HepG2 (cell line): ENCODE measurements at regions not wholly inside any gene's neighbourhood (a gene's known extent, or its start where the extent isn't known, plus 50 kb on each side); places are given as distances from the start of the nearest gene placed in this dataset.

Source experiments
- EP300 ChIP-seq, 3 experiments: sonication (generic) in 1 of 3; formaldehyde crosslinking in 1 of 3; IDR thresholded peaks; 2 replicates each; pipeline versions ENCODE4 v1.5.1 to v1.6.1; 2011 to 2020; ENCODE audit warnings: low read depth in 2 of 3, low read length in 2 of 3, borderline replicate concordance in 1 of 3, improper control_type of control experiment in 1 of 3, mild to moderate bottlenecking in 1 of 3, missing genetic modification reagents in 1 of 3, moderate library complexity in 1 of 3
- FOXA3 ChIP-seq: IDR thresholded peaks from 2 replicates; pipeline ENCODE4 v1.6.1; 2016; ENCODE audit warnings: missing genetic modification reagents, missing compliant biosample characterization
- FOXK1 ChIP-seq: sonication (generic); formaldehyde crosslinking; IDR thresholded peaks from 2 replicates; pipeline ENCODE4 v1.4.0; 2020; ENCODE audit warnings: low read depth, missing genetic modification reagents, borderline replicate concordance
- GATAD2A ChIP-seq: IDR thresholded peaks from 2 replicates; pipeline ENCODE4 v1.6.1; 2016
- MEIS2 ChIP-seq: sonication (generic); formaldehyde crosslinking; IDR thresholded peaks from 2 replicates; pipeline ENCODE4 v1.9.0; 2021; ENCODE audit warnings: mild to moderate bottlenecking, missing genetic modification reagents
- MIER2 ChIP-seq: IDR thresholded peaks from 2 replicates; pipeline ENCODE4 v1.6.1; 2016; ENCODE audit warnings: missing biosample characterization, missing genetic modification reagents
- MYC ChIP-seq: sonication (generic); formaldehyde crosslinking; IDR thresholded peaks from 2 replicates; pipeline ENCODE4 v1.9.0; 2021; ENCODE audit warnings: missing genetic modification reagents, borderline replicate concordance
- POGZ ChIP-seq: sonication (generic); formaldehyde crosslinking; IDR thresholded peaks from 2 replicates; pipeline ENCODE4 v1.4.0; 2020; ENCODE audit warnings: mild to moderate bottlenecking, missing genetic modification reagents
- RFX1 ChIP-seq: fragments of 450-650 bp; IDR thresholded peaks from 2 replicates; pipeline ENCODE4 v1.6.1; 2017
- RFX3 ChIP-seq: IDR thresholded peaks from 2 replicates; pipeline ENCODE4 v1.6.1; 2016; ENCODE audit warnings: missing biosample characterization, missing genetic modification reagents
- SRY ChIP-seq: sonication (generic); formaldehyde crosslinking; IDR thresholded peaks from 2 replicates; pipeline ENCODE4 v1.8.0; 2022; ENCODE audit warnings: mild to moderate bottlenecking, missing genetic modification reagents
- STAG1 ChIP-seq: sonication (generic); formaldehyde crosslinking; IDR thresholded peaks from 2 replicates; pipeline ENCODE4 v1.4.0; 2020; ENCODE audit warnings: missing genetic modification reagents
- TBL1XR1 ChIP-seq: fragments of 150-350 bp; IDR thresholded peaks from 2 replicates; pipeline ENCODE4 v1.6.1; 2014; ENCODE audit warnings: borderline replicate concordance, low read length; ENCODE audit not compliant: partially characterized antibody
- ZC3H13 ChIP-seq: sonication (generic); formaldehyde crosslinking; IDR thresholded peaks from 2 replicates; pipeline ENCODE4 v1.8.1; 2023; ENCODE audit warnings: mild to moderate bottlenecking, missing genetic modification reagents, moderate library complexity
- ZNF441 ChIP-seq: sonication (generic); formaldehyde crosslinking; IDR thresholded peaks from 2 replicates; pipeline ENCODE4 v1.7.0; 2021; ENCODE audit warnings: missing genetic modification reagents, borderline replicate concordance
- ZNF761 ChIP-seq: sonication (generic); formaldehyde crosslinking; conservative IDR thresholded peaks from 2 replicates; pipeline ENCODE4 v1.4.0; 2020; ENCODE audit warnings: mild to moderate bottlenecking, missing genetic modification reagents
- ZNF792 ChIP-seq: IDR thresholded peaks from 2 replicates; pipeline ENCODE4 v1.6.1; 2016
- TF ChIP-seq, protein P1 (sequence below): sonication (generic); formaldehyde crosslinking; conservative IDR thresholded peaks from 2 replicates; pipeline ENCODE4 v1.4.0; 2020; ENCODE audit warnings: missing genetic modification reagents
- TF ChIP-seq, protein P2 (sequence below): sonication (generic); formaldehyde crosslinking; IDR thresholded peaks from 2 replicates; pipeline ENCODE4 v1.5.0; 2020; ENCODE audit warnings: missing genetic modification reagents
- TF ChIP-seq, protein P3 (sequence below): IDR thresholded peaks from 2 replicates; pipeline ENCODE4 v1.6.1; 2016; ENCODE audit warnings: missing compliant biosample characterization, missing genetic modification reagents, borderline replicate concordance
- TF ChIP-seq, protein P4 (sequence below), 2 experiments: sonication (generic) in 1 of 2; formaldehyde crosslinking in 1 of 2; IDR thresholded peaks; 2 replicates each; pipeline versions ENCODE4 v1.5.1 to v1.6.1; 2011 to 2020; ENCODE audit warnings: borderline replicate concordance in 1 of 2, low read depth in 1 of 2, low read length in 1 of 2, mild to moderate bottlenecking in 1 of 2, missing genetic modification reagents in 1 of 2, moderate library complexity in 1 of 2
- TF ChIP-seq, protein P5 (sequence below): sonication (generic); formaldehyde crosslinking; conservative IDR thresholded peaks from 2 replicates; pipeline ENCODE4 v1.4.0; 2020; ENCODE audit warnings: mild to moderate bottlenecking, missing genetic modification reagents, moderate library complexity

DNA sequence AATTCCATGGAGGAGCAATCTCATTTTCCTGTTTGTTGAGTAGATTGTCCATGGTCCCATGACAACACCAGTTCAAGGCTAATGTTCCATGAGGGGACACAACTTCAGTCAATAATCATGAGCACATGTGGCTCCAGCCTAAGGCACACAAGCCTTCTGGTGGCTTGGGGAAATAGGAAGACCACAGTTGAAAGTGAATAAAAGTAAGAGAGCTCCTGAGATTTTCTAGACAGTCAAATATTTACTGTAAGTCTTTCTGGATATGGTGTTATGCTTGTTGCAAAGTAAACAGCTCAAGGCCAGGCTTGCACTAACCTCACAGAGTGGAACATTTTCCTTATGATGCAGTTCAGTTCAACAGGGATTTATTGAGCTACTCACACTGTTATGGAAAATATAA is 206.9 kb upstream of the SLC38A2 start (continued):
- peak; percentile 42; the same call in 1 of the 2 replicates for TF ChIP-seq RFX3 (CRISPR knock-in tag)
- TF ChIP-seq, protein P1, sequence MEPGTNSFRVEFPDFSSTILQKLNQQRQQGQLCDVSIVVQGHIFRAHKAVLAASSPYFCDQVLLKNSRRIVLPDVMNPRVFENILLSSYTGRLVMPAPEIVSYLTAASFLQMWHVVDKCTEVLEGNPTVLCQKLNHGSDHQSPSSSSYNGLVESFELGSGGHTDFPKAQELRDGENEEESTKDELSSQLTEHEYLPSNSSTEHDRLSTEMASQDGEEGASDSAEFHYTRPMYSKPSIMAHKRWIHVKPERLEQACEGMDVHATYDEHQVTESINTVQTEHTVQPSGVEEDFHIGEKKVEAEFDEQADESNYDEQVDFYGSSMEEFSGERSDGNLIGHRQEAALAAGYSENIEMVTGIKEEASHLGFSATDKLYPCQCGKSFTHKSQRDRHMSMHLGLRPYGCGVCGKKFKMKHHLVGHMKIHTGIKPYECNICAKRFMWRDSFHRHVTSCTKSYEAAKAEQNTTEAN (CRISPR knock-in tag): peak; percentile 63; the same call in 1 of the 2 replicates
- peak; percentile 95 for TF ChIP-seq POGZ
- TF ChIP-seq, protein P2, sequence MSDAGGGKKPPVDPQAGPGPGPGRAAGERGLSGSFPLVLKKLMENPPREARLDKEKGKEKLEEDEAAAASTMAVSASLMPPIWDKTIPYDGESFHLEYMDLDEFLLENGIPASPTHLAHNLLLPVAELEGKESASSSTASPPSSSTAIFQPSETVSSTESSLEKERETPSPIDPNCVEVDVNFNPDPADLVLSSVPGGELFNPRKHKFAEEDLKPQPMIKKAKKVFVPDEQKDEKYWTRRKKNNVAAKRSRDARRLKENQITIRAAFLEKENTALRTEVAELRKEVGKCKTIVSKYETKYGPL (CRISPR knock-in tag): no peak
- TF ChIP-seq, protein P3, sequence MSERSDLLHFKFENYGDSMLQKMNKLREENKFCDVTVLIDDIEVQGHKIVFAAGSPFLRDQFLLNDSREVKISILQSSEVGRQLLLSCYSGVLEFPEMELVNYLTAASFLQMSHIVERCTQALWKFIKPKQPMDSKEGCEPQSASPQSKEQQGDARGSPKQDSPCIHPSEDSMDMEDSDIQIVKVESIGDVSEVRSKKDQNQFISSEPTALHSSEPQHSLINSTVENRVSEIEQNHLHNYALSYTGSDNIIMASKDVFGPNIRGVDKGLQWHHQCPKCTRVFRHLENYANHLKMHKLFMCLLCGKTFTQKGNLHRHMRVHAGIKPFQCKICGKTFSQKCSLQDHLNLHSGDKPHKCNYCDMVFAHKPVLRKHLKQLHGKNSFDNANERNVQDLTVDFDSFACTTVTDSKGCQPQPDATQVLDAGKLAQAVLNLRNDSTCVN (CRISPR knock-in tag): peak; percentile 100
- TF ChIP-seq FOXK1 (CRISPR knock-in tag): peak; percentile 31; the same call in 1 of the 2 replicates
- no peak for TF ChIP-seq SRY
- TF ChIP-seq EP300 (IDR thresholded peaks at IDR 0.05; ENCODE audit: low read depth in 2 of 2, low read length in 2 of 2): peak in 1 of 2 experiments; percentile 71; a peak in 2 of 4 replicates
- no peak for TF ChIP-seq EP300 (CRISPR knock-in tag; IDR thresholded peaks at IDR 0.05; ENCODE audit: borderline replicate concordance)
- TF ChIP-seq ZNF792 (CRISPR knock-in tag): 0 out of 2 replicates have a peak, but pooled peaks have one; percentile 26
- peak; percentile 88 for TF ChIP-seq GATAD2A
- TF ChIP-seq, protein P4, sequence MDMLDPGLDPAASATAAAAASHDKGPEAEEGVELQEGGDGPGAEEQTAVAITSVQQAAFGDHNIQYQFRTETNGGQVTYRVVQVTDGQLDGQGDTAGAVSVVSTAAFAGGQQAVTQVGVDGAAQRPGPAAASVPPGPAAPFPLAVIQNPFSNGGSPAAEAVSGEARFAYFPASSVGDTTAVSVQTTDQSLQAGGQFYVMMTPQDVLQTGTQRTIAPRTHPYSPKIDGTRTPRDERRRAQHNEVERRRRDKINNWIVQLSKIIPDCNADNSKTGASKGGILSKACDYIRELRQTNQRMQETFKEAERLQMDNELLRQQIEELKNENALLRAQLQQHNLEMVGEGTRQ (IDR thresholded peaks at IDR 0.05; ENCODE audit: low read depth, low read length): no peak
- TF ChIP-seq, protein P4 (CRISPR knock-in tag; IDR thresholded peaks at IDR 0.05; ENCODE audit: borderline replicate concordance): 0 out of 2 replicates have a peak, but pooled peaks have one; percentile 23
- TF ChIP-seq ZNF761: no peak
- TF ChIP-seq ZNF441: 0 out of 2 replicates have a peak, but pooled peaks have one; percentile 55
- no peak for TF ChIP-seq ZC3H13 (CRISPR knock-in tag)
- TF ChIP-seq MIER2 (CRISPR knock-in tag): peak; percentile 40; the same call in 1 of the 2 replicates
- TF ChIP-seq RFX1: peak; percentile 62
- peak; percentile 16 for TF ChIP-seq TBL1XR1
- TF ChIP-seq STAG1 (CRISPR knock-in tag): 0 out of 2 replicates have a peak, but pooled peaks have one; percentile 3
- TF ChIP-seq FOXA3: peak; percentile 93
- TF ChIP-seq MEIS2 (CRISPR knock-in tag): no peak
- TF ChIP-seq, protein P5, sequence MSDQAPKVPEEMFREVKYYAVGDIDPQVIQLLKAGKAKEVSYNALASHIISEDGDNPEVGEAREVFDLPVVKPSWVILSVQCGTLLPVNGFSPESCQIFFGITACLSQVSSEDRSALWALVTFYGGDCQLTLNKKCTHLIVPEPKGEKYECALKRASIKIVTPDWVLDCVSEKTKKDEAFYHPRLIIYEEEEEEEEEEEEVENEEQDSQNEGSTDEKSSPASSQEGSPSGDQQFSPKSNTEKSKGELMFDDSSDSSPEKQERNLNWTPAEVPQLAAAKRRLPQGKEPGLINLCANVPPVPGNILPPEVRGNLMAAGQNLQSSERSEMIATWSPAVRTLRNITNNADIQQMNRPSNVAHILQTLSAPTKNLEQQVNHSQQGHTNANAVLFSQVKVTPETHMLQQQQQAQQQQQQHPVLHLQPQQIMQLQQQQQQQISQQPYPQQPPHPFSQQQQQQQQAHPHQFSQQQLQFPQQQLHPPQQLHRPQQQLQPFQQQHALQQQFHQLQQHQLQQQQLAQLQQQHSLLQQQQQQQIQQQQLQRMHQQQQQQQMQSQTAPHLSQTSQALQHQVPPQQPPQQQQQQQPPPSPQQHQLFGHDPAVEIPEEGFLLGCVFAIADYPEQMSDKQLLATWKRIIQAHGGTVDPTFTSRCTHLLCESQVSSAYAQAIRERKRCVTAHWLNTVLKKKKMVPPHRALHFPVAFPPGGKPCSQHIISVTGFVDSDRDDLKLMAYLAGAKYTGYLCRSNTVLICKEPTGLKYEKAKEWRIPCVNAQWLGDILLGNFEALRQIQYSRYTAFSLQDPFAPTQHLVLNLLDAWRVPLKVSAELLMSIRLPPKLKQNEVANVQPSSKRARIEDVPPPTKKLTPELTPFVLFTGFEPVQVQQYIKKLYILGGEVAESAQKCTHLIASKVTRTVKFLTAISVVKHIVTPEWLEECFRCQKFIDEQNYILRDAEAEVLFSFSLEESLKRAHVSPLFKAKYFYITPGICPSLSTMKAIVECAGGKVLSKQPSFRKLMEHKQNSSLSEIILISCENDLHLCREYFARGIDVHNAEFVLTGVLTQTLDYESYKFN: peak; percentile 75
- TF ChIP-seq MYC (CRISPR knock-in tag): peak; percentile 55; the same call in 1 of the 2 replicates
